Colonic mucosa (tissue), 4 donors: ENCODE measurements at regions not wholly inside any gene's neighbourhood (a gene's known extent, or its start where the extent isn't known, plus 50 kb on each side); places are given as distances from the start of the nearest gene placed in this dataset.
"Not testable (repeated sequence)": the region's sequence is repeated elsewhere in the genome, so short reads cannot be mapped to it uniquely, and the experiment has no call there.

ENCODE experiments used
- DNase-seq: peaks from one replicate; pipeline ENCODE4 v3.0.0-alpha.2; 2020
- H3K27ac ChIP-seq: fragments of 200-600 bp; one replicate; pipeline ENCODE4 v1.8.0; 2021
- H3K27me3 ChIP-seq: fragments of 200-600 bp; one replicate; pipeline ENCODE4 v1.8.0; 2021
- H3K36me3 ChIP-seq: fragments of 200-600 bp; one replicate; pipeline ENCODE4 v1.8.0; 2021
- H3K4me1 ChIP-seq: fragments of 200-600 bp; one replicate; pipeline ENCODE4 v1.8.0; 2021; ENCODE audit warnings: mild to moderate bottlenecking
- H3K4me3 ChIP-seq: fragments of 200-600 bp; one replicate; pipeline ENCODE4 v1.8.0; 2021
- H3K9ac ChIP-seq, 2 donors: one replicate each; pipeline ENCODE4 v1.7.0; 2013; ENCODE audit warnings: control low read depth in 2 of 2, low read depth in 2 of 2, low read length in 2 of 2
- H3K9me3 ChIP-seq: fragments of 200-600 bp; one replicate; pipeline ENCODE4 v1.8.0; 2021
- CTCF ChIP-seq: fragments of 200-600 bp; IDR thresholded peaks from one replicate; pipeline ENCODE4 v1.8.0; 2022; ENCODE audit warnings: antibody characterized with exemption, mild to moderate bottlenecking
- intact Hi-C: fragments of 100-400 bp; cut with DNase I; formaldehyde crosslinking; loops from one replicate; pipeline ENCODE4 v1.14.1; 2022
- donor health status: healthy.
- donor health status: DM: no; HTN: no; CAD: no.
- donor health status: DM: no; HTN: no; CAD: no.

GRCh38 chr1:103457886-103458455 lies 67.5 kb upstream of the RNPC3 start:
- no peak for DNase-seq
- Histone ChIP-seq H3K9ac (no peak overlapping the region), H3K27ac (no peak overlapping the region), H3K36me3 (no peaks in the 10 kb centered on the region), H3K9me3 (no peaks in the 10 kb centered on the region), H3K4me3 (no peak overlapping the region), H3K4me1 (no peaks in the 10 kb centered on the region), H3K27me3 (no peaks in the 10 kb centered on the region)
- no peak for TF ChIP-seq CTCF
- intact Hi-C loops = no loop called here

GRCh38 chr1:103448560-103448959 lies 76.9 kb upstream of the RNPC3 start:
- H3K27ac ChIP-seq = no peak overlapping the region
- H3K9ac ChIP-seq = no peak overlapping the region
- no peaks in the 10 kb centered on the region for H3K9me3 ChIP-seq
- DNase-seq = no peak
- no peaks in the 10 kb centered on the region for H3K4me1 ChIP-seq
- H3K4me3 ChIP-seq = no peak overlapping the region
- H3K27me3 ChIP-seq = no peaks in the 10 kb centered on the region
- H3K36me3 ChIP-seq = no peaks in the 10 kb centered on the region
- TF ChIP-seq CTCF = no peak
- intact Hi-C loops = no loop called here

- no peaks in the 10 kb centered on the region for H3K27me3 ChIP-seq
- no peaks in the 10 kb centered on the region for H3K4me1 ChIP-seq
- no peaks in the 10 kb centered on the region for H3K9me3 ChIP-seq
- H3K4me3 ChIP-seq = no peak overlapping the region
- intact Hi-C loops = no loop called here
- H3K9ac ChIP-seq = no peak overlapping the region
- no peak for DNase-seq
- TF ChIP-seq CTCF = no peak
- H3K27ac ChIP-seq = no peak overlapping the region
- no peaks in the 10 kb centered on the region for H3K36me3 ChIP-seq
Observed at GRCh38 chr1:103447471-103447870, 78.0 kb upstream of the RNPC3 start.

GRCh38 chr1:103441342-103441741 lies 84.2 kb upstream of the RNPC3 start:
- intact Hi-C loops = no loop called here
- Histone ChIP-seq H3K4me1 (no peaks in the 10 kb centered on the region), H3K4me3 (no peak overlapping the region), H3K27me3 (no peaks in the 10 kb centered on the region), H3K36me3 (no peaks in the 10 kb centered on the region), H3K9ac (no peak overlapping the region), H3K27ac (no peak overlapping the region), H3K9me3 (no peaks in the 10 kb centered on the region)
- DNase-seq = no peak
- TF ChIP-seq CTCF = no peak

- DNase-seq, H3K9me3 ChIP-seq, H3K27ac ChIP-seq, H3K4me3 ChIP-seq, intact Hi-C loops, H3K27me3 ChIP-seq, H3K9ac ChIP-seq, H3K36me3 ChIP-seq, H3K4me1 ChIP-seq: not testable (repeated sequence)
Observed at GRCh38 chr1:103436568-103437100, 88.9 kb upstream of the RNPC3 start.

GRCh38 chr1:103435443-103435842 lies 90.1 kb upstream of the RNPC3 start:
- Histone ChIP-seq H3K9me3 (no peaks in the 10 kb centered on the region), H3K9ac (no peak overlapping the region), H3K4me3 (no peak overlapping the region), H3K27ac (no peak overlapping the region), H3K36me3 (no peaks in the 10 kb centered on the region), H3K27me3 (no peaks in the 10 kb centered on the region), H3K4me1 (no peaks in the 10 kb centered on the region)
- intact Hi-C loops = no loop called here
- no peak for DNase-seq
- no peak for TF ChIP-seq CTCF
